ENCODE measurements at regions not wholly inside any gene's neighbourhood (a gene's known extent, or its start where the extent isn't known, plus 50 kb on each side); places are given as distances from the start of the nearest gene placed in this dataset.
"Not testable (repeated sequence)": the region's sequence is repeated elsewhere in the genome, so short reads cannot be mapped to it uniquely, and the experiment has no call there.

GRCh38 chr14:51447411-51447810 lies 204.3 kb upstream of the FRMD6 start:
- no peak for DNase-seq

- no peak for DNase-seq
Measured at GRCh38 chr14:51448831-51449670, 202.7 kb upstream of the FRMD6 start.

DNA sequence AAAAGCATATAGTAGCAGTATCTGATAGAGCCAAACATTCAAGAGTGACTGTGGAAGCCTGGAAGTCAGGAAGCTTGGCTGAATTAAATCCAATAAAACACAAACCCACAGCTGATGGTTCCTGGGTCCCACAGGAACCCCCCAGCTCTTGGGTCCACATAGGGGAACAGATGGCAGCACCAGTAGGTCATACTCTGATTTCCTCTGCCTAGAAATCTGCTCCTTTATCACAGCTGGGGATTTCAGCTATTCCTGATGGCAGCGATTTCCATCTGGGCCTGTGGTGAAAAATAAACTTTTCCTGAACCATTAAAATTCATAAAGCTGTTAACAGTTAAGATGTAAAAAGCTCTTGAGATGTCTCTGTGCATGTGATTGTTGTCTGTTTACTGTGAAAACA lies 202.0 kb upstream of the FRMD6 start:
- no peak for DNase-seq

DNA sequence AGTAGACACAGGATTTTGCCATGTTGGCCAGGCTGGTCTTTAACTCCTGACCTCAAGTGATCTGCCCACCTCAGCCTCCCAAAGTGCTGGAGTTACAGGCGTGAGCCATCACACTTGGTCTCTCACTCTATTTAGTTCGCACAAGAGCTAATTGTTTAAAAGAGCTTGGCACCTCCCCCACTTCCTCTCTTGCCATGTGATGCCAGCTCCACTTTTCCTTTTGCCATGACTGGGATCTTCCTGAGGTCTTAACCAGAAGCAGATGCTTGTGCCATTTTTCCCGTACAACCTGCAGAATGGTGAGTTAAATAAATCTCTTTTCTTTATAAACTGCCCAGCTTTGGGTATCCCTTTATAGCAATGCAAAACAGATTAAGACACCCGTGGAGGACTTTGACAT lies 200.1 kb upstream of the FRMD6 start:
- no peak for DNase-seq

DNA sequence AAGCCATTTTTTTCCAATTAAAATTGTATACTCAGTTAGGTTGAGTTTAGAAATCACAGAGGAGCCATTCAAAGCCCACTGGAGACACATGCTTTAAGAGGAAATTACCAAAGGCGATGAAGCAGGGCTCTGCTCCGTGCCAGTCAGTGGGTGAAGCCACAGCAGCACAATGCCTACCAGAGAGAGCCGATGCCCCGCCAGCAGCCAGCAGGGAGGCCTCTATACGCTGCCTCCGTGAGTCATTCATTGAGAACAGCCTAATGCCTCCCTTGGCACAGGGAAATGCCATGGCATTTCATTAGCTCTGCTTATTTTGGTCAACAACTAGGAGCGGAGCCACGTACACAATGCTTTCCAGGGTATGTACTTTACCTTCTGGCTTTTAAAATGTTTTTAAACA lies 197.8 kb upstream of the FRMD6 start:
- DNase-seq, result no peak

DNA sequence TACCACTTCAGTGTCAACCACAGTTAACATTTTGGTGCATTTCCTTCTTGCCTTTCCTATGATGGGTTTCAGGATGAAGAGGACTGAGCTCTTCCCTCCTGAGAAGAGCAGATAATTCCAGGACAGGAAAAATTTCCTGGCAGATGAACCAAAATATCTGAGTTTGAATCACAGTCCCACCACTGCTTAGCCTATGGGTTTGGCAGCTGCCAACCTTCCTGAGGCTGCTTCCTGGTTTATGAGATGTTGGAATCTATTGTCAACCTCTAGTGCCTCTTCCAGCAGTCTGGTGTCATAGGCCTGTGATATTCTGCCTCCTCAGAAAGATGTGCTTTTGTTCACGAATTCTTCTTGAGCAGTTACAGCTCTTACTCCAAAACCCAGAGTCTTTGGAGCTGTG lies 197.4 kb upstream of the FRMD6 start:
- no peak for DNase-seq

DNA sequence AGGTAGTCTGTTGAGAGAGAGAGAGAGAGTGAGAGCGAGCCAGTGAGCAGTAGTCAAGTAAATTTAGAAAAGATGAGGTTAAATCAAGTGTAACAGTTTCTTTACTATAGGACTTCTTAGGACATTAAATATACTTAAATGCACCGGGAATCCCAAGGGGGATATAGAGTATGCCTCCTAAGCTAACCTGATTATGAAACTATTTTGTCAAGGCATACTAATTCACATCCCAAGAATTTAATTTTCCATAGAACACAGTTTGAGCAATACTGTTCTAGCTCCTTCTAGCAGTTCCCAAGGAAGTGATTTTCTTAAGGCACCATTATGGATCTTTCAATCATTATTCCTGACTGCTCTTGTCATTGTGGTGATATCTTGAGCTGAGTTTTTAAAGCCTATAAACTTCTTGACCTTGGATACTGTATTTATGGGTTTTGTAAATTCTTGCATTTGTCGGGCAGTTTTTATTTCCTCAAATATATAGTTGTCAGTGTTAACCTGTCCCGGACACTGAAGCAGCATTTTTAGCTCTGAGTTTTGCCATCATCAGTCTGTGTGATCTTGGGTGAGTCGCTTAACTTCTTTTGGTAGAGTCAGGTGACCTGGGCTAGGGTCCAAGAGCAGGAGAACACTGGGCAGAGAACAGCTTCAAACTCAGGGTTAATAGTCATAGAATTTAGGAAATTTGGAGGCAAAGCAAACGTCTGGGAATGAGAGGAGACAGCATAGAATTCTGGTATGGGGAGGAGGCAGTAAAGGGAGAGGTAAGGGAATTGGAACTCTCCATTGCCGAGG lies 196.5 kb upstream of the FRMD6 start:
- no peak for DNase-seq

DNA sequence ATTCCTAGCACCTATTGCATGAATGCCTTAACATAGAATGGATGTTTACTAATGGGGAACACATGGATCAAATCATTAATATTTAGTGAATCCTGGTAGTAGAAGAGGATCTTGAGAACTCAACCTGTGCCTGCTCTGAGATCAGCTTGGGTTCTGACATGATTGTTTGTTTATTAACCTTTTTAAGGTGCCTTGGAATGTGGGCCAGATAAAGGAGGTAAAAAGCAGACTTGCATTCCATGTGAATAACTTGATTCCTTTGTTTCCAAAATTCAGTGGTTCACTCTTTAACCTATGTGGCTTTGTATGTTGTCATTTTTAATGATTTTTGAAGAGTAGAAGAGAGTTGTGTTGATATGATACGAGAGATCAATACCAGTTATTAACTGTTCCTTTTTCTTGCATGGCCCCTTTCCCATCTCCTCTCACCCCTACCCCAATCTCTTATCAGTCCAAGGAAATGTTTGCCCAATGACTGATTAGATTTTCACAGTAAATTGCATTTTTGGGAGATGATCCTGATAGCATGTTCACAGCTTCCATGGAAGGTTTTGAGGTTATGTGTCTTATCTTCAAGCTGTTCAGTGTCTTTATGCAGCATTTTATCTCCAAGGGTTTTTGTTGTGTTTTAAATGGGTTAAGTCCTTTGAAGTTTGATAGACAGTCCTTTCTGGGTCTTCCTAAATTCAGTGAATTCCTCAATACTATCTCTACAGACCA lies 193.7 kb upstream of the FRMD6 start:
- no peak for DNase-seq

GRCh38 chr14:51458563-51458955 lies 193.2 kb upstream of the FRMD6 start:
- DNase-seq, result no peak

GRCh38 chr14:51460011-51460410 lies 191.7 kb upstream of the FRMD6 start:
- DNase-seq, result no peak

DNA sequence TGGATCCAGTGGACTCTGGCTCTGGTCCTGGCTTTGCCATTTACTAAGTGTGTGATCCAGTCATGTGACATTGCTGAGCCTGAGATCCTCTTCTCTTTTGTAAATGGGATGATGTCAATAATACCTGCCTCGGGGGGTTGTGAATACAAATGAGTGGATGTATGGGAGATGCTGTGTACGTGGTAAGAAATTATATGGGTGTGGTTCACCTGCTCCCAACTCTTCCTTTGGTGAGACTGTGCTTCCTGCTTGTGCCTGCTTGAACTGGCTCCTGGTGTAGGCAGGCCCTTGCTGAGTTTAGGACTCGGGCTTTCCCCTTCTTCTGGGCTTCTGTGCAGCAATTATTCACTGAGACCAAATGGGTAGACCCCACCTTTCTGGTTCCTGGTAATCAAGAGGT lies 189.5 kb upstream of the FRMD6 start:
- DNase-seq, result no peak

GRCh38 chr14:51462706-51463105 lies 189.0 kb upstream of the FRMD6 start:
- DNase-seq, result no peak

- no peak for DNase-seq
Measured at GRCh38 chr14:51463461-51463860, 188.2 kb upstream of the FRMD6 start.

DNA sequence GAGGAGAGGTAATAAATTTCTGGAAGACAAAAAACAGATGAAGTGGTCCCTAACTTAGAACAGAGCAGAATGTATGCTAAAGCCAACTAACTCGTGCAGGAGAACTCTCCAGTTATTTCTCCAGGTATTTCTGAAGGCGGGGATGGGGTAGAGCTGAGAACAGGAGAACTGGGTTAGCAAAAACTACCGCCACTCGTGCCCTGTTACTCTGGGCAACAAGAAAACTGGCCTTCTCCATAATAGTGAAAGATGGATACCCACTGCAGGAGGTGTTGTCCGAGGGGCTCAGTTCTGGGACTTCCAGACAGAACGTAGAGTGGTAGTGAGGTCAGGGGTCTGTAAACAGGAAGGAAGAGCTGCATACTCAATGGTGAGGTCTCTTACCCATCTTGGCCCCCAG lies 187.3 kb upstream of the FRMD6 start:
- DNase-seq, result no peak

DNA sequence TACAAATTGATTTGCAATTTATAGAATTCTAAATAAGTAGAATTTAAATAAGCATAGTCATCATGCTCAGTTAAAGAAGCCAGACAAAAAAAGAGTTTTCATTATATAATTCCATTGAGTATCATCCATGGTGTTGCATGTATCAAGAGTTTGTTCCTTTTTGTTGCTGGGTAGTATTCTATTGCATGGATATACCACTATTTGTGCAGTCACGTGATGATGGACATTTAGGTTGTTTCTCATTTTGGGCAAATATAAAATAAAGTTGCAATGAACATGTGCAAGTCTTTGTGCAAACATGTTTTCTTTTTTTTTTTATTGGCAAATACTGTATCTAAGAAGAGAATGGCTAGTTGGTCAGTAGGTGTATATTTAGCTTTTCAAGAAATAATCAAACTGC lies 186.2 kb upstream of the FRMD6 start:
- DNase-seq, result no peak

GRCh38 chr14:51467392-51467791 lies 184.3 kb upstream of the FRMD6 start:
- DNase-seq, result not testable (repeated sequence)

DNA sequence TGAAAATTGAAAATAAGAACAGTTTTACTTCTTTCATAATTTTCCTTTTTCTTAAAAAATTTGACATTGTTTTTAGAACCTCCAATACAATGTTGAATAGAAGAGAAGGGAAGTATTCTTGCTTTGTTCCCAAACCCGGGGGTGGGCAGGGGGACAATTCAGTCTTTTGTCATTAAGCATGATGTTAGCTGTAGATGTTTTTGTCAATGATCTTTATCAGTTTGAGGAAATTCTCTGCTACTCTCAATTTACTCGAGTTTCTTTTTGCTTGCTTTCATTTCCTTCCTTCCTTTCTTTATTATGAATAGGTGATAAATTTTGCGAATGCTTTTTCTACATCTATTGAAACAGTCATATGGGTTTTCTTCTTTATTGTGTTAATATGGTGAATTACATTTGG lies 183.2 kb upstream of the FRMD6 start:
- DNase-seq, result no peak

- no peak for DNase-seq
Measured at GRCh38 chr14:51472881-51473280, 178.8 kb upstream of the FRMD6 start.

- no peak for DNase-seq
Measured at GRCh38 chr14:51473351-51473750, 178.4 kb upstream of the FRMD6 start.

GRCh38 chr14:51473808-51474565 lies 177.7 kb upstream of the FRMD6 start:
- DNase-seq, result no peak

DNA sequence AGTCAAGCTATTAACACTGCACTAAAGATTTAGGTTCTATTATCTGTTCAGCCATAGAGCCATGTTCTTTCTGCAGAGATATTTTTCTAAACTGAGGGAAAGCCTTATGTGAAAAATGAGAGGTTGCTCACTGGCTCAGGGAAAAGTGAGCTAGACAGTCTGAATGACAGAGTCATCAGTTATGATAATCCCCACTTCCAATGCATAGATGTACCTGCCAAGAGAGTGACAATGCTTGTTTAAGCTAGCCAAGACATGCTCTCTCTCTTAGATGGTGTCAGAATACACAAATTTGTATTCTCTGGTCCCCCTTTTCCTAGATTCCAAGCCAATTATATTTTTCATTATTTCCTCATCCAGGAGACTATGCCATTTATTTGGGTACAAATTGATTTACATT lies 176.9 kb upstream of the FRMD6 start:
- no peak for DNase-seq

GRCh38 chr14:51478175-51478621 lies 173.5 kb upstream of the FRMD6 start:
- DNase-seq, result no peak
